ENCODE measurements at regions not wholly inside any gene's neighbourhood (a gene's known extent, or its start where the extent isn't known, plus 50 kb on each side); places are given as distances from the start of the nearest gene placed in this dataset.
A peak's percentile ranks its signal among the peaks of the same experiment; 100 is the strongest.
"Not testable (repeated sequence)": the region's sequence is repeated elsewhere in the genome, so short reads cannot be mapped to it uniquely, and the experiment has no call there.

GRCh38 chrX:125089761-125090445, 229.8 kb upstream of the TEX13C start:
- DNase-seq, result no peak

GRCh38 chrX:125093852-125094251, 225.8 kb upstream of the TEX13C start:
- DNase-seq, result no peak

GRCh38 chrX:125094901-125095300, 224.8 kb upstream of the TEX13C start:
- DNase-seq, result no peak

GRCh38 chrX:125096469-125096868, 223.2 kb upstream of the TEX13C start:
- no peak for DNase-seq

GRCh38 chrX:125096870-125097269, 222.8 kb upstream of the TEX13C start:
- no peak for DNase-seq

- DNase-seq, result no peak
Measured at GRCh38 chrX:125101971-125102755, 217.5 kb upstream of the TEX13C start.

GRCh38 chrX:125103693-125104092, 216.0 kb upstream of the TEX13C start:
- no peak for DNase-seq

GRCh38 chrX:125108921-125109320, 210.8 kb upstream of the TEX13C start:
- no peak for DNase-seq

GRCh38 chrX:125131164-125131563, 188.5 kb upstream of the TEX13C start:
- DNase-seq, result peak in 1 of 2 donors; percentile 0

- DNase-seq, result peak in 1 of 2 donors; percentile 4
Measured at GRCh38 chrX:125132274-125132673, 187.4 kb upstream of the TEX13C start.

GRCh38 chrX:125137521-125137920, 182.2 kb upstream of the TEX13C start:
- DNase-seq, result no peak

- DNase-seq, result no peak
Measured at GRCh38 chrX:125150231-125150630, 169.4 kb upstream of the TEX13C start.

GRCh38 chrX:125151146-125151545, 168.5 kb upstream of the TEX13C start:
- DNase-seq, result no peak

GRCh38 chrX:125152011-125152410, 167.7 kb upstream of the TEX13C start:
- DNase-seq, result no peak

GRCh38 chrX:125153621-125154020, 166.1 kb upstream of the TEX13C start:
- no peak for DNase-seq

GRCh38 chrX:125154288-125155257, 165.1 kb upstream of the TEX13C start:
- not testable (repeated sequence) for DNase-seq

- DNase-seq, result not testable (repeated sequence)
Measured at GRCh38 chrX:125155296-125156033, 164.2 kb upstream of the TEX13C start.

- no peak for DNase-seq
Measured at GRCh38 chrX:125170459-125170858, 149.2 kb upstream of the TEX13C start.

- DNase-seq, result no peak
Measured at GRCh38 chrX:125172531-125172930, 147.1 kb upstream of the TEX13C start.

GRCh38 chrX:125175991-125176584, 143.6 kb upstream of the TEX13C start:
- DNase-seq, result no peak

- no peak for DNase-seq
Measured at GRCh38 chrX:125193921-125194320, 125.8 kb upstream of the TEX13C start.

- no peak for DNase-seq
Measured at GRCh38 chrX:125198546-125198945, 121.1 kb upstream of the TEX13C start.
